Esophagus muscularis mucosa (tissue), 4 donors: ENCODE measurements at regions not wholly inside any gene's neighbourhood (a gene's known extent, or its start where the extent isn't known, plus 50 kb on each side); places are given as distances from the start of the nearest gene placed in this dataset.

Experiments used
- CTCF ChIP-seq, 3 experiments: fragments of 200-600 bp in 2 of 3; fragments of 450-650 bp in 1 of 3; sonication (generic) in 2 of 3; IDR thresholded peaks; one replicate each; pipeline ENCODE4 v1.5.1; 2017 to 2019; ENCODE audit warnings: antibody characterized with exemption in 3 of 3, mild to moderate bottlenecking in 2 of 3, moderate library complexity in 1 of 3
- EP300 ChIP-seq: sonication (generic); formaldehyde crosslinking; IDR thresholded peaks from one replicate; pipeline ENCODE4 v1.6.1; 2017; ENCODE audit warnings: antibody characterized with exemption
- POLR2A ChIP-seq: fragments of 450-650 bp; IDR thresholded peaks from one replicate; pipeline ENCODE4 v1.6.1; 2017; ENCODE audit warnings: antibody characterized with exemption, moderate library complexity, mild to moderate bottlenecking, low read depth

GRCh38 chr17:22435231-22435974 is 743.1 kb downstream of the KCNJ18 start:
- TF ChIP-seq CTCF (IDR thresholded peaks at IDR 0.05) (no peak), POLR2A (no peak), EP300 (no peak)
